ENCODE measurements at regions not wholly inside any gene's neighbourhood (a gene's known extent, or its start where the extent isn't known, plus 50 kb on each side); places are given as distances from the start of the nearest gene placed in this dataset.

GRCh38 chr15:94177112-94177511 lies 54.2 kb upstream of the MCTP2 start:
- DNase-seq, result no peak

GRCh38 chr15:94175420-94175819 lies 55.9 kb upstream of the MCTP2 start:
- peak; percentile 14 for DNase-seq

- DNase-seq, result peak; percentile 76
Observed at GRCh38 chr15:94174399-94174802, 57.0 kb upstream of the MCTP2 start.

GRCh38 chr15:94168250-94168649 lies 63.1 kb upstream of the MCTP2 start:
- DNase-seq, result peak; percentile 16

GRCh38 chr15:94164971-94165370 lies 66.4 kb upstream of the MCTP2 start:
- DNase-seq, result no peak

- DNase-seq, result peak; percentile 78
Observed at GRCh38 chr15:94164202-94164807, 67.1 kb upstream of the MCTP2 start.

GRCh38 chr15:94162939-94163338 lies 68.4 kb upstream of the MCTP2 start:
- DNase-seq, result no peak

- DNase-seq, result no peak
Observed at GRCh38 chr15:94154255-94154654, 77.1 kb upstream of the MCTP2 start.

GRCh38 chr15:94145046-94145445 lies 86.3 kb upstream of the MCTP2 start:
- no peak for DNase-seq

- DNase-seq, result no peak
Observed at GRCh38 chr15:94141802-94142201, 89.6 kb upstream of the MCTP2 start.

- DNase-seq, result no peak
Observed at GRCh38 chr15:94135486-94136147, 95.7 kb upstream of the MCTP2 start.

GRCh38 chr15:94131875-94132274 lies 99.5 kb upstream of the MCTP2 start:
- no peak for DNase-seq

GRCh38 chr15:94130504-94130903 lies 100.9 kb upstream of the MCTP2 start:
- DNase-seq, result no peak

- no peak for DNase-seq
Observed at GRCh38 chr15:94127006-94127405, 104.4 kb upstream of the MCTP2 start.

- DNase-seq, result no peak
Observed at GRCh38 chr15:94125698-94126097, 105.7 kb upstream of the MCTP2 start.

GRCh38 chr15:94125156-94125555 lies 106.2 kb upstream of the MCTP2 start:
- DNase-seq, result no peak

GRCh38 chr15:94122516-94122915 lies 108.8 kb upstream of the MCTP2 start:
- DNase-seq, result no peak

GRCh38 chr15:94119923-94120775 lies 111.2 kb upstream of the MCTP2 start:
- DNase-seq, result peak; percentile 79

- no peak for DNase-seq
Observed at GRCh38 chr15:94119298-94119811, 112.0 kb upstream of the MCTP2 start.

- no peak for DNase-seq
Observed at GRCh38 chr15:94110476-94111130, 120.8 kb upstream of the MCTP2 start.

GRCh38 chr15:94107652-94108051 lies 123.7 kb upstream of the MCTP2 start:
- DNase-seq, result no peak

- DNase-seq, result no peak
Observed at GRCh38 chr15:94105760-94106159, 125.6 kb upstream of the MCTP2 start.

- DNase-seq, result no peak
Observed at GRCh38 chr15:94100863-94101262, 130.5 kb upstream of the MCTP2 start.
